Ascending aorta (tissue), 2 donors: ENCODE measurements at regions not wholly inside any gene's neighbourhood (a gene's known extent, or its start where the extent isn't known, plus 50 kb on each side); places are given as distances from the start of the nearest gene placed in this dataset.

Experiments
- DNase-seq, 2 donors: peaks; one replicate each; pipeline ENCODE4 v3.0.0-alpha.2; 2019; ENCODE audit warnings: low spot score in 2 of 2
- H3K27ac ChIP-seq, 2 donors: fragments of 200-600 bp; sonication (generic); one replicate each; pipeline ENCODE4 v1.5.1; 2016 to 2017; ENCODE audit warnings: mild to moderate bottlenecking in 1 of 2
- H3K27me3 ChIP-seq: fragments of 200-600 bp; sonication (generic); one replicate; pipeline ENCODE4 v1.5.1; 2017
- H3K36me3 ChIP-seq, 2 donors: fragments of 200-600 bp; sonication (generic); one replicate each; pipeline ENCODE4 v1.5.1; 2016
- H3K4me1 ChIP-seq, 2 donors: fragments of 200-600 bp; sonication (generic); one replicate each; pipeline ENCODE4 v1.5.1; 2016 to 2017; ENCODE audit warnings: mild to moderate bottlenecking in 1 of 2
- H3K4me3 ChIP-seq, 2 donors: fragments of 200-600 bp; sonication (generic); one replicate each; pipeline ENCODE4 v1.5.1; 2016 to 2017; ENCODE audit warnings: mild to moderate bottlenecking in 1 of 2
- H3K9me3 ChIP-seq, 2 donors: fragments of 200-600 bp; sonication (generic); one replicate each; pipeline ENCODE4 v1.5.1; 2016
- intact Hi-C: fragments of 100-400 bp; cut with DNase I; formaldehyde crosslinking; loops from one replicate; pipeline ENCODE4 v1.15.1; 2023
- TF ChIP-seq, protein P1 (sequence below), 3 experiments: fragments of 200-600 bp in 2 of 3; fragments of 450-650 bp in 1 of 3; sonication (generic) in 2 of 3; IDR thresholded peaks; one replicate each; pipeline ENCODE4 v1.5.1; 2016 to 2019; ENCODE audit warnings: antibody characterized with exemption in 3 of 3, mild to moderate bottlenecking in 1 of 3, moderate library complexity in 1 of 3

DNA sequence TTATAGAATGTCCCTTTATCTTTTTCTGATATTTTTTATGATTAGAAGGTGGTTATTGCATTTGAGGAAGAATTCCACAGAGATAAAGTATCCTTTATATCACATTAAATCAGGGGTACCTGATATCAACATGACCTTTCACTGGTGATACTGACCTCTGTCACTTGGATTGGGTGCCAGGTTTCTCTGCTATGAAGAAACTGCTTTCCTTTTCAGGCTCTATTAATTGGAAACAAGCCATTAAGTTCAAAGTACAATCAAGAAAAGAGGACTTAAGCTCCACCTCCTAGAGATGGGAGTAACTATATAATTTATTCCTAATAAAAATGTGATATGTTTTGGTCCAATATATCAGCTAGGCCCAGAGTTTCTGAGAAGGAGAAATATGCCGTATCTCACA is 514.6 kb upstream of the TYRP1 start:
- no peak overlapping the region for H3K4me3 ChIP-seq
- no peak overlapping the region for H3K27ac ChIP-seq
- no peak for DNase-seq
- intact Hi-C loops: no loop called here
- H3K4me1 ChIP-seq: no peaks in the 10 kb centered on the region
- no peaks in the 10 kb centered on the region for H3K9me3 ChIP-seq
- H3K27me3 ChIP-seq: no peaks in the 10 kb centered on the region
- TF ChIP-seq, protein P1, sequence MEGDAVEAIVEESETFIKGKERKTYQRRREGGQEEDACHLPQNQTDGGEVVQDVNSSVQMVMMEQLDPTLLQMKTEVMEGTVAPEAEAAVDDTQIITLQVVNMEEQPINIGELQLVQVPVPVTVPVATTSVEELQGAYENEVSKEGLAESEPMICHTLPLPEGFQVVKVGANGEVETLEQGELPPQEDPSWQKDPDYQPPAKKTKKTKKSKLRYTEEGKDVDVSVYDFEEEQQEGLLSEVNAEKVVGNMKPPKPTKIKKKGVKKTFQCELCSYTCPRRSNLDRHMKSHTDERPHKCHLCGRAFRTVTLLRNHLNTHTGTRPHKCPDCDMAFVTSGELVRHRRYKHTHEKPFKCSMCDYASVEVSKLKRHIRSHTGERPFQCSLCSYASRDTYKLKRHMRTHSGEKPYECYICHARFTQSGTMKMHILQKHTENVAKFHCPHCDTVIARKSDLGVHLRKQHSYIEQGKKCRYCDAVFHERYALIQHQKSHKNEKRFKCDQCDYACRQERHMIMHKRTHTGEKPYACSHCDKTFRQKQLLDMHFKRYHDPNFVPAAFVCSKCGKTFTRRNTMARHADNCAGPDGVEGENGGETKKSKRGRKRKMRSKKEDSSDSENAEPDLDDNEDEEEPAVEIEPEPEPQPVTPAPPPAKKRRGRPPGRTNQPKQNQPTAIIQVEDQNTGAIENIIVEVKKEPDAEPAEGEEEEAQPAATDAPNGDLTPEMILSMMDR (IDR thresholded peaks at IDR 0.05): no peak
- no peaks in the 10 kb centered on the region for H3K36me3 ChIP-seq

GRCh38 chr9:12182806-12183205 is 510.4 kb upstream of the TYRP1 start:
- Histone ChIP-seq H3K4me3 (no peak overlapping the region), H3K9me3 (no peaks in the 10 kb centered on the region), H3K27me3 (no peaks in the 10 kb centered on the region), H3K27ac (no peak overlapping the region), H3K36me3 (no peaks in the 10 kb centered on the region), H3K4me1 (no peaks in the 10 kb centered on the region)
- no peak for DNase-seq
- TF ChIP-seq, protein P1 (IDR thresholded peaks at IDR 0.05): no peak
- intact Hi-C loops: no loop called here

DNA sequence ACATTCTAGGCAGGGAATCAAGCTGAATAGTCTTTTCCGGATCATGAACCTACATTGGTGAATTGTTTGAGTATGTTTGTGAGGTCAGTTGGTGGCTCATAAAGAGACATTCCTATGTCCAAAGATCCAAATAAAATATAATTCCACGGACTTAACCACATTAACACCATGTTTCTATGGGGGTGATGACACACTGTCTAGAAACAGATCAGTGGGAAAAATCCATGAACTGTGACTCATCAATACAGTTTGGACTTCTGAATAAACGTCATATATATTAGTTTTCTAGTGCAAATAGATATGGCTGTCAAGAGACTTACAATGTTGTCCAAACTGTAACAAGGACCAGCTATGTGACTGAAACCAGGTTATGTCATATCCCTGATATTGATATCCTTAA is 509.9 kb upstream of the TYRP1 start:
- Histone ChIP-seq H3K27me3 (no peaks in the 10 kb centered on the region), H3K4me3 (no peak overlapping the region), H3K9me3 (no peaks in the 10 kb centered on the region), H3K36me3 (no peaks in the 10 kb centered on the region), H3K4me1 (no peaks in the 10 kb centered on the region), H3K27ac (no peak overlapping the region)
- TF ChIP-seq, protein P1 (IDR thresholded peaks at IDR 0.05): no peak
- intact Hi-C loops: no loop called here
- no peak for DNase-seq

- Histone ChIP-seq H3K9me3 (no peaks in the 10 kb centered on the region), H3K36me3 (no peaks in the 10 kb centered on the region), H3K27ac (no peak overlapping the region), H3K4me3 (no peak overlapping the region), H3K27me3 (no peaks in the 10 kb centered on the region), H3K4me1 (no peaks in the 10 kb centered on the region)
- no peak for DNase-seq
- intact Hi-C loops: no loop called here
- TF ChIP-seq, protein P1 (IDR thresholded peaks at IDR 0.05): no peak
Measured at GRCh38 chr9:12185856-12186255, 507.3 kb upstream of the TYRP1 start.

DNA sequence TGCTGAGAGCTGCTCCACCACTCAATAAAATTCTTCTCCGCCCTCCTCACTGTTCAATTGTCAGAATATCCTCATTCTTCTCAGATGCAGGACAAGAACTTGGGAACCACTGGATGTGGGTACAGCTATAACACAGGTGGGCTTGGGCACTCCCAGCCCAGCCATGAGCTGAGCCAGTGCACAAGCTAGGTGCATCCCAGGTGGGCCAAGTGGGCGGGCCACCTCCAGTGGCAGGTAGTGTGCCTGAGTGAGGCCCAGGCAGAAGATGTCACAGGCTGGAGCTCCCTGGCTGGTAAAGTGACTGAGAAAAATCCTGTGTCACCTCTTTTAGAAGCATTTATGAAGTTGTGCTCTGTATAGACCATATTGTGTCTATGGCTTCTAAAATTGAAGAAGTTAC is 501.6 kb upstream of the TYRP1 start:
- H3K4me3 ChIP-seq: no peak overlapping the region
- TF ChIP-seq, protein P1 (IDR thresholded peaks at IDR 0.05): no peak
- H3K27ac ChIP-seq: no peak overlapping the region
- H3K9me3 ChIP-seq: no peaks in the 10 kb centered on the region
- no peak for DNase-seq
- H3K27me3 ChIP-seq: no peaks in the 10 kb centered on the region
- no peaks in the 10 kb centered on the region for H3K36me3 ChIP-seq
- intact Hi-C loops: no loop called here
- no peaks in the 10 kb centered on the region for H3K4me1 ChIP-seq

GRCh38 chr9:12194731-12195130 is 498.5 kb upstream of the TYRP1 start:
- Histone ChIP-seq H3K27ac (no peak overlapping the region), H3K36me3 (no peaks in the 10 kb centered on the region), H3K9me3 (no peaks in the 10 kb centered on the region), H3K4me3 (no peak overlapping the region), H3K4me1 (no peaks in the 10 kb centered on the region), H3K27me3 (no peaks in the 10 kb centered on the region)
- intact Hi-C loops: no loop called here
- no peak for DNase-seq
- TF ChIP-seq, protein P1 (IDR thresholded peaks at IDR 0.05): no peak
